Fibroblast of lung (primary cell): ENCODE measurements at regions not wholly inside any gene's neighbourhood (a gene's known extent, or its start where the extent isn't known, plus 50 kb on each side); places are given as distances from the start of the nearest gene placed in this dataset.

Source experiments
- CTCF ChIP-seq, 2 donors: IDR thresholded peaks in 1 of 2; conservative IDR thresholded peaks in 1 of 2; 1 replicate in 1 of 2; 2 replicates in 1 of 2; pipeline ENCODE4 v1.5.1; 2011 to 2012; ENCODE audit warnings: low read length in 2 of 2, control low read depth in 1 of 2, inconsistent platforms in 1 of 2, low read depth in 1 of 2, mild to moderate bottlenecking in 1 of 2
- EZH2 ChIP-seq: IDR thresholded peaks from 2 replicates; pipeline ENCODE4 v1.5.1; 2012; ENCODE audit warnings: low read length, control low read depth, mild to moderate bottlenecking; ENCODE audit errors: missing control alignments

DNA sequence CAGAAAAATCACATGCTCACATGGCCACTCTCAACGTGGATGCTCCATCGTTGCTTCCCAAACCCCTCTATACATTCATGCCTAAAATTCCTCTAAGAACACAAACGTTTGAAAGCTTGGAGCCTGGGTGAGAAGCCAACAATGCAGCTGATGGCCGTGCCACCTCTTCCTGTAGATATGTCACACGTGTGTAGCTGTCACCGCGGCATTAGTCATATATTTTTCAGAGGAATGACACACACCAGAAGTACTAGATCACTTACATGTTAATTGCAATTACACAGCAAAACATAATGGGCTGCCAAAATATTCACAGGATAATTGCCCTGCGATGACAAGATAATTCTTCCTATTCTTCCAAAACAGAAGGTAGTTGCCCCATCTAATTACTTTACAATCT, 112.7 kb upstream of the BACE2 start:
- TF ChIP-seq CTCF (conservative IDR thresholded peaks at IDR 0.05 in 1 of 2, IDR thresholded peaks at IDR 0.05 in 1 of 2; ENCODE audit: low read depth in 1 of 2, low read length in 2 of 2) (no peak), EZH2 (no peak)
